IPS-NIHi7 (cell line): ENCODE measurements at regions not wholly inside any gene's neighbourhood (a gene's known extent, or its start where the extent isn't known, plus 50 kb on each side); places are given as distances from the start of the nearest gene placed in this dataset.

Source experiments
- DNase-seq: peaks from one replicate; pipeline ENCODE4 v3.0.0; 2012; ENCODE audit warnings: mixed read lengths; ENCODE audit errors: extremely low spot score

DNA sequence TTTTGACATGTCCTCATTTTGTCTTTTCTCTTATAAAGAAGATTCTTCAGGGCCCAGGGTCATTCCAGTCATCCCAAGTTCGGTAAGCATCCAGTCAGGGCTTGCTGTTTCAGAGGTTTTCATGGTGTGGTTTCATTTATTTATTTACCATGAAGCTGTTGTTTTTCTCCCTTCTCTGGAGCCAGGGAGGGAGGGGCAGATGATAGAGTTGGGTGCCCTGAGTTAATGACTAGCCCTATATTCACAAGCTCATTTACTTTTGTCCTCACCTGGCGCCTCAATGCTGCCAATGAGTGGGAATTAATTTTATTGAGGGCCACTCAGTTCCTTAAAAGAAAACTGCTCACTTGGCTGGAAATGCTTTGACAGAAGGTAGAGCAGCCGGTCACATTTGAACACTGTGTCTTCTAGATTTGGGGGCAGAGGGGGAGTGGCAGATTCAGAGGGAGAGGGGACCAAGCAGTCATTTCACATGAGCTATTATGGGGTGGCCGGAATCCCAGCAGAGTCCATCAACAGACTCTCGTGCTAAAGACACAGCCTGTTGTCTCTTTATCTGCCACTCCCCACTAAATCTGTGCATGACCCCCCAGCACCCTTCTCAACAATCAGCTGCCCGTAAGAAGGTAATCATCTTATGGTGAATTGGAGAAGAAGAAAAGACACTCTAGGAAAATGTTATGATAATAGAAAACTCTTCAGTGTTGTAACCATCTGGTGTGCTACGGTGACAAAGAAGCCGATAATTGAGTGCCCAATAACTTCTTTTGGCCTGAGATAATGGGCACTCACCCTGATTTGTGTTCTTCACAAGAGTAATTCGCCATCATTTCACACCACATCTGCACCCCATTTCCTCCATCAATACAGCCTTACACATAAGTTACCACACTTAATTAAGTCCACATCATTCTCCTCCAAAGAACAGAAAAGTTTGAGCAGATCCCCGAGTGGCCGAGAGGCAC is 573.5 kb upstream of the JAG1 start:
- DNase-seq = no peak

DNA sequence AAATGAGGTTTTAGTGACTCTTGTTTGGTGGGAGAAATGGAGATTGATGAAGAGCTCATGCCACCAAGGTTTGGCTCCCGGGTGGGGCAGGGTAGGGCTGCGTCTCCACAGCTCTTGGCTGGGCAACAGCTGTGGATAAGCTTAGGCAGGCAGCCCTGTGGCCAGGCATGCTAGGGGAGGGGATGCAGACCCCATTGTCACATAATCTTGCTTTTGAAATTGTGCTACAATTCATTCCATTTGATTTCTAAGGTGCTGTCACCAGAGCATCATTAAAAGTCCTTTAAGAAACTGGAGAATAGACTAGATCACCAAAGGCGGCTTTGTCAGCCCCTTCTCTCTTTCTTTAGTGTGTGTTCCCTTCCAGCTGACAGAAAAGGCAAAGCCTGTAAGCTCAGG is 574.2 kb upstream of the JAG1 start:
- DNase-seq = no peak

DNA sequence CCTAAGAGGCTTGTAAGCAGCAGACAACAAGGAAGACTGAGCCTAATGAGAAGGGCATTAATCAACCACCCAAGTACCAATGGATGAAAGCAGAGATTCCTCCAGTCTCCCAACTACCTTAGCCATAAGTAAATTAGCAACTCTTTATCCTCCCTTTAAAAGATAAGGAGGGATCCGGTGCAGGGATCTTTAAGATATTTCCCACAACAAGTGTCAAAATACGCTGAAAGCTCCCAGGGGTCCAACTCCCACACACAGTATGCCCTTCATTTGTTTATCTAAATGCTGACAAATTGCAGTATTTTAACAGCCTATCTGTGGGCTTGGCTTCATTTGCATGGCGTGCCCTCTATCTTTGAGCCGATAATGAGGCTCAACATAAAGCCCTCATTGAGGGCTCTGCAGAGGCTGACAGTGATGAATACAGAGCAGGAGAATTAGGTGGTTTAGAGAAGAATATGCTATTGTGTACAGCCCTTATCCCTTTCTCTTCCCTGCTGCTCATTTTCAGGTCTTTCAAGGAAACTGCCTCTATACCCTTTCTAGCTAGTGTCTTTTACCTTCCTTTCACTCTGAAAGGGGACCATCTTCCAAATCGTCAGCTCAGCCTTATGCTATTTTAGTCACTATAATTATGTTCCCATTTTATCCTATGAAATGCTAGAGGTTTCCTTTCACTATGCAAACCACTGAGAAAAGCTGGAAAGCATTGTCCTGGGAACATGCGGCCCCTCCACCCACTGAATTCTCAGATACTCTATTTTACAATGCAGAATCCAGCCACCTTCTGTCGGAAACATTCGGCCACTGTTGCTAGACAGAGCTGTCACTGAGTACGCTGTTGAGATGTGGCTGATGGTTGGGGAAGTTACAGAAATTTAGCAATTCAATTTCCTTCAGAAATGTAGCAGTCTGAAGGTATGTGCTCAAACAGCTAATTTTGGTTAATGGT is 575.2 kb upstream of the JAG1 start:
- DNase-seq = peak; percentile 33

DNA sequence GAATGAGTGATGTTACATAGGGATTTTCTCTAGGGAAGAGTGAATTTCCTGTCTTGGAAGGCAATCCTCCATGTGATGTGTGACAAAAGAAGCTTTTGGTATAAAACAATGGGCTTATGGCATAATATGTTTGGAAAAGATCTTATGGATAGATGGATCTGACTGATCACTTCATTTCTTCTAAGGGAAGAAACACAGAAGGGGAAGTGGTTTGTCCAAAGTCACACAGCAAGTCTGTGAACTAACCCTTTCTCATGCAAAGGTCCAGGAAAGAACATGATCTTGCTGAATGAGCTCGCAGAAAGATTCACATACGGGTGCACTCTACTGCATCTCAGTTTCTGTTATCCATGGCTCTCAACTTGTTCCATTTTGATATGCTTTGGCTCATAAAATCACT is 575.9 kb upstream of the JAG1 start:
- no peak for DNase-seq

DNA sequence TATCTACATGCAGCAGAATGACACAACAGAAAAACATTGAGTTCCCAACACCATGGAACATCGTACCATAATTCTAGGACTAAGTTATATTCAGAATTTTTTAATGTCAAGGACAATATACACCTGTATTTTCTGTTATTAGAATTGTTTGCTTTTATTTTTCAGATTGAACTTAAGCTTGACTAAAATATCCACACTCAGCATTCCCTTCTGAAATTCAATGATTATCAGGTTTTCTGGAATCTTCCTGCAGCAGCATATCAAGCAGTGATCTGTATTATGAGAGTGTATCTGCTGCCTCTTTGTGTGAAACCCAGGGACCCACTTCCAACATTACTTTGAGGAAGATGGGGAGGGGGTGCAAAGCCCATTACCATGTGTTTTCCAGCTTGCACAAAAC is 578.6 kb upstream of the JAG1 start:
- no peak for DNase-seq

DNA sequence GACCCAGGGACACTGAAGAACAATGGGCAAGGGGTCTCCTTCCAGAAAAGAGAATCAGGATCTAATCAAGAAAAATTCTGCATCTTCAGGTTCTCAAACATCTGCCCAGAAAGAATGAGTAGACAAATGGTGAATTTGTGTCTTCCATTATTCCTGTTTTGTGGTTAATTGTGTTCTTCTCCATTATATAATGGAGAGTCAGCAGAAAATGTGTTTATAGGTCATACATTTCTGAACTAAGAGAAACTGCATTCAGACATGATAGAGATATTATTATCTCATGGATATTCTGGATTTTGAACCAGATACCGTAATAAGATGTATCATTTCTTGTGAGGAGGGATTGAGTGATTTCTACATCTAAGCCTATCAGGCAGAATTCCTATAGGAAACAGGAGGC is 581.7 kb upstream of the JAG1 start:
- no peak for DNase-seq

DNA sequence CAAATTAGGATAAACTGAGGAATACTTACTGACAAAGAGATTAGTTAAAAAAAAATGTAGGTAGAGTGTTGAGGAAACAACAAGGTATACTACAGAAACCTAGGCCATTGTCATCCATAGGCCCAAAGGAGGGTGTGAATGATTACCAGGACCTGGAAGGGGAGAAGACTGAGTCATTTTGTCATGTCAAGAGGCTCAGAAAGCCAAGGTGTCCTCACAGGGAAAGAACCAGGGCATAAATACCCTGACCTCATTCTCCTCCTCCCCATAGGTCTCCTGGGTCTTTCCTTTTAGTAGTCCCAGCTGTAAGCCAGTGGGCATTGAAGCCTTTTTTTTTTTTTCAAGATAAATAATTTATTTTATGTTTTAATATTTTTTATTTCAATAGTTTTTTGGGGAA is 582.1 kb upstream of the JAG1 start:
- DNase-seq = no peak

DNA sequence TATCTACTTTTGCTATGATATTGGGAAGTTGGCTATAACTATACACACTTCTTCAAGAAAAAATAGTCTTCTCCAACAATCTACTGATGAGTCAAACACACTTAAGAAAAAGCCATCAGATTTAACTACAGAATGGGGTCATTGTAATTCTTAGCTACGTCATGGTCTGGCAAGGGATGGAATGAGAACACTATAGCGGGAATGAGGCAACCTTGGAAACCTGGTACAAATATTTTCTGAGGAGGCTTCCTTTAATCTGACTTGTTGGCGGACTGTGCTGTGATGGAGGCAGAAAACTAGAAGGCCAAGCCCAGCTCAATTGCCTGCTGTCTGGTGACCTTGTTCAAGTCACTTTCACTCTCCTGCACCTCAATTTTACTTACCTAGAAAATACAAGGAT is 586.8 kb upstream of the JAG1 start:
- no peak for DNase-seq

DNA sequence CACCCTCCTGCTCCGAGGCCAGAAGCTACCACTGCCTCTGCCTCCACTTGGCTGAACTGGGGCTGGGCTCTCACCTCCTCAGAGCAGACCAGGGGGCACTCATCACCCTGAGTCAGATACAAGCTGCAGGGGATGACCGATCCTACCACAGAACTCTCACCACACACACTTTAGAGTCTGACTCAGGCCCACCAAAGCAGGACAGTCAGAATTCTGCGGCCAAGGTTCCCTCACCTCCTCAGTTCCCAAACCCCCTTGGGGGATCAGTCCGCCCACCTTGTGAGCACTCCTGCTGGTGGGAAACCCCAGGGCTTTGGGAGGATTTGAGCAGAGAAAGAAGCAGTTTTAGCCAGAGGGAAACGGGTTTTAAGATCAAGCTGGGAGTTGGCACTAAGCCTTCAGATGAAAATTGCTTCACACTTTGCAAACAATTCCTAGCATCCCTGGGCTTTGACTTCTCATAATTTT is 587.8 kb upstream of the JAG1 start:
- DNase-seq = no peak

DNA sequence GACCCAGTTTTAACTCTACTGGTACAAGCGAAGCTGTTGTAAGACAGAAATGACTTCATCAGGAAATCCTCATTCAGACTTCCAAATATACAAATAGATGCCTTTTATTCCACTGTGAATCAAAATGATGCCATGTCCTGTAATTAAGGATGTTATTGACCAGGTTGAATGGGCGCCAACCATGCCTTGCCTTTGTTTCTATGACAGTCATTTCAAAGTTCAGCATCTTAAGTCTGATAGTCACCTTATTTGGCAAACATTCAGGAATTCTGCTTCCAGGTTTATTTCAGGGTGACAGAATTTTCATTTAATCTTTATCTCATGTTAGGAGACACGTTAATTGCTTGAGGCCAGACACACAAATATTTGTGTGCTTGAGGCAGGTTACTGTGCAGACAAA is 592.8 kb upstream of the JAG1 start:
- DNase-seq = no peak

DNA sequence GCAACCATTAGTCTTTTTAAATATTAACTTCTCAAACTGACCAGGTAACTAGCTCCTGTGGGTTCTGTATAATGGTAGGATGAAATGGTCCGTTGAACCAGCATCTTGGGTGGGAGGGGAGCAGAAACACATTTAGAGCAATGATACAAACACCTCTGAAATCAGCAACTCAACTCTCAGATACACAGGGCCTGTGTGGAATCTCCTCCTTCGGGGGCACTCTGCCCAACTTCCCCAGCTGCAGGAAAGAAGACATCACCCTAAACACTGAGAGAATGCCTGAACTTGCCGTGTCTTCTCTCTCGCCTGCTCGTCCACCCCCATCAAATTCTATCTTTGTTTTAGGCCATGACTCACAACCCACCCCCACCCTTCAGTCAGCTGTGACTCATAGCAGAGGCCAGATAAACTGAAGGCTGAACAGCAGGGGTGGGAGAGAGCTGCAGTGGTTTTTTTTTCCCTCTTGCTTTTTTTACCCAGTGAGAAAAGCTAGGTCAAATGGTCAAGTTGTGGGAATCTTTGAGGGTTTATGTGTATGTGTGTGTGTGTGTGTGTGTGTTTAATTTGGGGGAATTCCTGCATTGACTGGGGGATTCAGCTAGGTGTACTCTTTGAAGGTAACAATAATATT is 593.4 kb upstream of the JAG1 start:
- DNase-seq = peak; percentile 78

DNA sequence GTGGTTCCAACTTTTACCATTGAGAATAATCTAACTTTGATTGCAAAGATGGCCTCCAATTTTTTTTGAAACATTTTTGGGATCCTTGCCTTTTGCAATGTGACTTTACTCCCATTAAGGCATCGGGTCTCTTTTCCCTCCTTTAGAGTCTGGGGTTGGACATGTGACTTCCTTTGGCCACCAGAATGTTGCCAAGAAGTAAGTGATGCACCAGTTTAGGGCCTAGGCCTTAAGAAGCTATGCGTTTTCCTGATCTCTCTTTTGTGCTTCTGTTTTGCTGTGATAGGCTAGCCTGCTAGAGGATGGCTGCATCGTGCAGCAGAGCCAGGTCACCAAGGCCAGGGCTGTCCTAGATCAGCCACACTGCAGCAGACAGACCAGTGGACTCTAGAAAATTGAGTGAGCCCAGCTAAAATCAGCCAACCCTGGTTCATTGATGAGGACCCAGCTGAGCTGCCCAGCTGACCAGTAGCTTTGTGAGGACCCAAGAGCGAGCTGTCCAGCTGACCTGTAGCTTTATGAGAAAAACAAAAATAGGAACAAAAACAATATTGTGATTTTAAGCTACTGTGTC is 594.0 kb upstream of the JAG1 start:
- no peak for DNase-seq

DNA sequence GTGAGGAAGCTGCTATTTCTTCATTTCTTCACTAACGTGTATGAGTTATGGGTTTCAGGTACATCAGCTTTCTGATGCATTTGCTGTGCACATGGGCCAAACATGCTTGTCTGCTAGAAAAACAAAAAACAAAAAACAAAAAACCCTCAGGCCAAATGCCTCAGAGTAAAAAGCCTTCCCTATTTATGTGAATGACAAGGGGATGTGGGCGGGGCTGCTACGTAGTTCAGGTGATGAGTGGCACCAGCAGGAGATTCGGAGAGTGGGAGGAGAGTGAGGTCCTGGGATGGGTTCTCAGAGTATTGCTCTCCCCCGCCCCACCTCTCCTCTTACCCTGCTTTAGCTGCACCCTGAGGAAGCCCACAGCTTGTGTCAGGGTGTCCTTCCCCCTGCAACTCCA is 596.8 kb upstream of the JAG1 start:
- peak; percentile 41 for DNase-seq

DNA sequence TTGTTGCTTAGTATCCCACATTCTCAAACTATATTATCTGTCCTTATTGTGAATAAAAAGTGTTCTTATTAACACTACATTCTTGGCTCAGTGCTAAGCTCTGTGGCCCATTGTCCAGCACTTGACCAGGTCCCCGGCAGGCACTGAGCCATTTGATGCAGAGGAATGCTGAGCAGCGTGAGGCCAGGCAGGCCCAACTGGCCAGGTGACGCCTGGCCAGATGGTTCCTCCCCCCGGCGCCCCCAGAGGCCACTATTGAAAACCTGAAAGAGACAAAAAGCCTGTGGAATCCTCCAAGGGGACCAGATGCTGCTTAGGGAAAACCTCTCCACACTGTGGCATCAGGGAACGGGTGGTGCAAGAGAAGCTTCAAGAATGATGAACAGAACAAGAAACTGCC is 597.5 kb upstream of the JAG1 start:
- DNase-seq = peak; percentile 65

DNA sequence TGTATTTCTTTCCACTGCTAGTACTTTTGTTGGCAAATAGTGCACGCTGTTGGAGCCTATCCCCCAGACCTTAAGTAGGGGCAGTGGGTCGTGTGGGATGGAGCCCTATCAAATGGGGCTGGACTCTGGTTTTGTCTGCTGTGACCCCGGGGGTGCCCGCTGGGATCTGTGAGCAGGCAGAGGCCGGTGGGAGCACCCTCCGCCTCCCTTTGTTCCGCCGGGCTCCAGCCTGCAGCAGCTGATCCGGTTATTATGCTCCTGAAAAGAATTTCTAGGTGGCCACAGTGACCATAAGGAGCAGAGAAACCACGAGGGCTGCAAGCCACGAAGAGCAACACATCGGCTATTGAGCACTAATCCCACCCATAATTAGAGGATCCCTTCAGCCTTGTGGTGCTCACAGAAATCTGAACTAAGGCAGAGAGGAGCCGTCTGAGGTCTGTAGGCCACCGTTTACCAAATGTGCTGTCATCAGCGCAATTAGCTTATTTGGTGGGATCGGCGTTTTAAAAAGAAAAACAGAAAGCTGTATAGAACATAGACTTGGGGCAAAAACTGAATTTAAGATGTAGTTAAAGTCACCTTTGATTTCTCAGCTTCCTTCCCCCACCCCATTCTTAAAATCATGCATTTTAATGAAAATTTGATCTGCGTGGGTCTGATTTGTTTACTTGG is 598.3 kb upstream of the JAG1 start:
- no peak for DNase-seq

DNA sequence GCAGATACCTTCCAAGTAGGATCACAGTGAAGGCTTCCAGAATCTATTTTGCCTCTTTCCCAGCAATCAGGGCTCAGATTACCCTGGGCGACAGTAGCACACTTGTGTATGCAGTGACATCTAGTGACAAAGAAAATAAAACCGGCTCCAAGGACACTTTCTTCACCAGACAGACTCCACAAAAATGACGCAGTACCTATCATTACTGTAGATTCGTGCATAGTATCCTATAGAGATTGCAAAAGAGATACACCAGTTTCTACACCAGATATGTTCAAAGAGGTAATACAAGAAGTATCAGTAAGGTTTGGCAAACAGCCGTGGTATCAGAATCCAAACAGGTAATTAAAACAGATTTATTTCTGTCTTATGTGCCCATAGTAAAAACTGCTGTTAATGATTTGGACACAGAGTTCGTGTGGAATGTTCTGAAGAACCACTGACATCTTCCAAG is 600.4 kb upstream of the JAG1 start:
- peak; percentile 60 for DNase-seq

DNA sequence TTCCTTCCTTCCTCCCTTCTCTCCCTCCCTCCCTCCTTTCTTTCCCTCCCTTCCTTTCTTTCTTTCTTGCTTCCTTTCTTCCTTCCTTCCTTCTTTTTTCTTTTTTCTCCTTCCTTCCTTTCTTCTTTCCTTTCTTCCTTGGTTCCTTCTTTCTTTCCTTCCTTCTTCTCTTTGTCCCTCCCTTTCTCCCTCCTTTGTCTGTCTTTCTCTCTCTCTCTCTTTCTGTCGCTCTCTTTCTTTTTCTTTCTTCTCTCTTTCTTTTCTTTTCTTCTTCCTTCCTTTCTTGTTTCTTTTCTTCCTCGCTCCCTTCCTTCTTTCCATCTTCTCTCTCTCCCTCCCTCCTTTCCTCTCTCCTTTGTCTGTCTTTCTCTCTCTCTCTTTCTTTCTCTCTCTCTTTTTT is 601.9 kb upstream of the JAG1 start:
- DNase-seq = no peak

DNA sequence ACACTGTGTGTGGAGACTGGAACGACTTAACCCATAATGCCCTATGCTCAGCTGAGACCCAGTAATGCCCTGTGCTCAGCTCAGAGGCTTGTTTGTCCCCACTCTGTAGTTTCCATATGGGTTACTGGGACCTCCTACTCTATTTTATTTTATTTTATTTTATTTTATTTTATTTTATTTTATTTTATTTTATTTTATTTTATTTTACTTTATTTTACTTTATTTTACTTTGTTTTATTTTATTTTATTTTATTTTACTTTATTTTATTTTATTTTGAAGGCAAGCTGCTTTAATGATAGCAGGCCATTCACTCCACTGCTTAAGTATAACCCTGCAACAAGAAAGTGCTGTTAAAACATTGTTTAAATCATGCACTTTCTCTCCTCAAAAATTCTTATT is 603.4 kb upstream of the JAG1 start:
- no peak for DNase-seq

DNA sequence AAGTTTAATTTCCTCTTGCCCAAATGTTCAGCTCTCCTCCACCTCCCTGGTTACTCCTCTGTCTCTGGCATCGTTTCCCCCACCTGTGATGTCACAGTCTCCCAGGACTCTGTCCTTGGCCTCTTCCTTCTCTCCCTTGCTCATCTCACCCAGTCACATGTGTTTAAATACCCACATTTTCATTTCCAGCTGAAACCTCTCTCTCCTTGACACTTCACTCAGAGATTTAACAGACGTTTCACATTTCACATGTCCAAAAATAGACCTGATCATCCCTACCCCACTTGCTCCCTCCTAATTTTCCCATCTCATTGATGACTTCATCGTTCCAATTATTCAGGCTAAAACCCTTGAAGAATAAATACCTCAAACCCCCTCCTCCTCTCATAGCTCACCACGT is 604.1 kb upstream of the JAG1 start:
- no peak for DNase-seq

DNA sequence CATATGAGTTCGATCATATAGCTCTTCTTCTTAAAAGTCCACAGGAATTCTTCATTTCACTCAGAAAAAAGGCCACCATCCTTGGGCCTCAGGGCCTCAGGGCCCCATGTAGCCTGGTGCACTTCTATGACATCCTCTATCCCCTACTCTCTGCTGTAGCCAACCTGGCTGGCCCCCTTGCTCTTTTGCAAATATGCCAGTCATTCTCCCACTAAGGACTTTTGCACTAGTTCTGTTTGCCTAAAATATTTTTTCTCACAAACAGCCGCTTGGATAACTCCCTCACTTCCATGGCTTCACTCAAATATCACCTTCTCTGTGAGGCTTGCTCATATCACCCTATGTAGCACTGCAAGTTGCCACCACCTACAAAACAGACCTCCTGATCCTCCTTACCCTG is 604.7 kb upstream of the JAG1 start:
- no peak for DNase-seq

DNA sequence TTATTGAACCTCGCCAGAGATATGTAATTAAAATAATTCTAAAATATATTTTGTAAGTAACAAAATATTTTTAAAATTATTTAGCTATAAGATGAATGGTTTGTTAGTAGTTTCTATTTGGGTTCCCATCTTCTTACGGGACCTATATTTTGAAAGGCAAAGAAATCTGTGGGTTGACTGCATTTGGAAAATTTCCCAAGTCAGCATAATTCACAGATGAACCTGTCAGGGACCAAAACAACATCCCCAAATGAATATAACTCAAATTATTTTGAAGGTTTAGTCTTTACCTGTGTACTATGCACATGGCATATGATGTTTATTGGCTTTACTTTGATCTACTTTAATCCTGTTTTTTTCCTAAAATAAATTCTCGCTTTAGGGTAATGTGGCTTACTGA is 607.4 kb upstream of the JAG1 start:
- no peak for DNase-seq
